Fibroblast of mammary gland (primary cell): ENCODE measurements at regions not wholly inside any gene's neighbourhood (a gene's known extent, or its start where the extent isn't known, plus 50 kb on each side); places are given as distances from the start of the nearest gene placed in this dataset.

Experiments used
- DNase-seq: peaks from one replicate; pipeline ENCODE4 v3.0.0-alpha.2; 2010; ENCODE audit warnings: low read depth
- H3K4me3 ChIP-seq: 2 replicates; pipeline ENCODE4 v1.5.1; 2011; ENCODE audit warnings: low read depth, mild to moderate bottlenecking, low read length, moderate library complexity; ENCODE audit not compliant: control insufficient read depth
- TF ChIP-seq, protein P1 (sequence below): conservative IDR thresholded peaks from 2 replicates; pipeline ENCODE4 v1.5.1; 2011; ENCODE audit warnings: low read depth, low read length, inconsistent platforms; ENCODE audit not compliant: control insufficient read depth, insufficient read depth

DNA sequence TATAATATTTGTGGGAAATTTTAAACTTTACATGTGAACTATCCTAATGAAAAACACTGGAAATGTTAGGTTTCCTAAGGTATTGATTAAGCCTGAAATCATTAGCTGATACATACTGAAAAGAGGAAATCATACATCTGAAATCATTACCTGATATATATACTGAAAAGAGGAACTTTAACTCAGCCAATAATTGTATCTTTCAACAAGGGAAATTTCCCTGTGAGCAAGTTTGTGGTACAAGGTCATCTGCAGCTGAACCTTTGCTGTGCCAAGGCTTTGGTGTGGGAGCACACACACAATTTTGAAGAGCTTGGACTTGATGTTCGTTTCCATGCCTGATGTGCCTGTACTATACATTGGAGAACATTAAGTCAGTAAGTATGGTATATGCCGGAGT lies 131.9 kb upstream of the USP9X start:
- TF ChIP-seq, protein P1, sequence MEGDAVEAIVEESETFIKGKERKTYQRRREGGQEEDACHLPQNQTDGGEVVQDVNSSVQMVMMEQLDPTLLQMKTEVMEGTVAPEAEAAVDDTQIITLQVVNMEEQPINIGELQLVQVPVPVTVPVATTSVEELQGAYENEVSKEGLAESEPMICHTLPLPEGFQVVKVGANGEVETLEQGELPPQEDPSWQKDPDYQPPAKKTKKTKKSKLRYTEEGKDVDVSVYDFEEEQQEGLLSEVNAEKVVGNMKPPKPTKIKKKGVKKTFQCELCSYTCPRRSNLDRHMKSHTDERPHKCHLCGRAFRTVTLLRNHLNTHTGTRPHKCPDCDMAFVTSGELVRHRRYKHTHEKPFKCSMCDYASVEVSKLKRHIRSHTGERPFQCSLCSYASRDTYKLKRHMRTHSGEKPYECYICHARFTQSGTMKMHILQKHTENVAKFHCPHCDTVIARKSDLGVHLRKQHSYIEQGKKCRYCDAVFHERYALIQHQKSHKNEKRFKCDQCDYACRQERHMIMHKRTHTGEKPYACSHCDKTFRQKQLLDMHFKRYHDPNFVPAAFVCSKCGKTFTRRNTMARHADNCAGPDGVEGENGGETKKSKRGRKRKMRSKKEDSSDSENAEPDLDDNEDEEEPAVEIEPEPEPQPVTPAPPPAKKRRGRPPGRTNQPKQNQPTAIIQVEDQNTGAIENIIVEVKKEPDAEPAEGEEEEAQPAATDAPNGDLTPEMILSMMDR = no peak
- no peak overlapping the region for H3K4me3 ChIP-seq
- no peak for DNase-seq

DNA sequence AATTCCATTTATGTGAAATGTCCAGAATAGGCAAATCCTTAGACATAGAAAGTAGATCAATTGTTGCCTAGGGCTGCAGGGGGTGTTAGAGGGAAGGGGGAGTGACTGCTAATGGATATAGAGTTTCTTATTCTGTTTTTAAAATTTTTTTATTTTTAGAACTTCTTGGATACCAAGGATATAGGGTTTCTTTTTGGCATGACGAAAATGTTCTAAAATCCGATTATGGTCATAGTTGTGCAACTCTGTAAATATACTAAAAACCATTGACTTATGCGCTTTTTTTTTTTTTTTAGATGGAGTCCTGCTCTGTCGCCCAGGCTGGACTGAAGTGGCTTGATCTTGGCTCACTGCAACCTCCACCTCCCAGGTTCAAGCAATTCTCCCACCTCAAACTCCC lies 125.2 kb upstream of the USP9X start:
- TF ChIP-seq, protein P1 = no peak
- no peak overlapping the region for H3K4me3 ChIP-seq
- no peak for DNase-seq

- no peak overlapping the region for H3K4me3 ChIP-seq
- TF ChIP-seq, protein P1 = no peak
- DNase-seq = no peak
Measured at GRCh38 chrX:40962793-40963407, 122.3 kb upstream of the USP9X start.

DNA sequence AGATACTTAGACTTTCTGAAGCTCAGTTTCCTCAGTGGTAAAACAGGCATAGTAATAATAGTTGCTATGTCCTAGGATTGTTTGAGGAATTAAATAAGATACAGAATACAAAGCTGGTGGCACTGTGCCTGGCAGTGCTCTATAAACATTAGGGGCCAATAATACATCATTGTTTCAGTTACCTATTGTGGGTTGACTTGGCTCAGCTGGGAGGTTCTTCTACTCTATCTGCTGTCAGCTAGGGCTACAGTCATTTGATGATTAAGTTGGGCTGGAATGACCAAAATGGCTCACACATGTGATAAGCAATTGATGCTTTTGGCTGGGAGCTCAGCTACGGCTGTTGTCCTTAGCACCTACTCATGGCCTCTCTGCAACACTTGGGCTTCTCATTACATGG lies 121.2 kb upstream of the USP9X start:
- TF ChIP-seq, protein P1 = no peak
- no peak overlapping the region for H3K4me3 ChIP-seq
- no peak for DNase-seq

- no peak overlapping the region for H3K4me3 ChIP-seq
- TF ChIP-seq, protein P1 = no peak
- DNase-seq = no peak
Measured at GRCh38 chrX:40964633-40965586, 120.3 kb upstream of the USP9X start.

DNA sequence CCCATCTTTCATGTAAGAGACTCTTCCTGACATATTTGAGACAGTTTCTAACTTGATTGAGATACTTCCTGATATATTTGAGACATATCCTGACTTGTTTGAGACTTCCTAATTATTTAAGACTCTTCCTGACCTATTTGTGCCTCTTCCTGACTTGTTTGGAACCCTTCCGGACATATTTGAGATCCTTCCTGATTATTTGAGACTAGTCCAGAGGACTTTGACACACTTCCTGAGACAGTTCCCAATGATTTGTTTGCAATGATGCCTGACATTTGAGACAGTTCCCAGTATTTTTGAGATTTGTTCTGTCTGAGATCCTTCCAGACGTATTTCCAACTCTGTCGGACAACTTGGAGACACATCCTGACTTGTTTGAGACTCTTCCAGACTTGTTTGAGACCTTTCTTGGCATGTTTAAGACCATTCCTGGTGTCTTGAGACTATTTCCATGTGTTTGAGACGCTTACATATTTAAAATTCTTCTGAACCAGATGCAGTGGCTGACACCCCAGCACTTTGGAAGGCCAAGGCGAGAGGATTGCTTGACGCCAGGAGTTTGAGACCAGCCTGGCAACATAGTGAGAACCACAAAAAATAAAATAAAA lies 118.9 kb upstream of the USP9X start:
- TF ChIP-seq, protein P1 = no peak
- H3K4me3 ChIP-seq = no peak overlapping the region
- no peak for DNase-seq
